OCI-LY1 (cell line): ENCODE measurements at regions not wholly inside any gene's neighbourhood (a gene's known extent, or its start where the extent isn't known, plus 50 kb on each side); places are given as distances from the start of the nearest gene placed in this dataset.

Experiments used
- EZH2 ChIP-seq: fragments of 200-600 bp; sonication (generic), shearing (Covaris generic); IDR thresholded peaks from 2 replicates; pipeline ENCODE4 v1.8.0; 2017; ENCODE audit warnings: borderline replicate concordance, mixed run types, mild to moderate bottlenecking, antibody characterized with exemption, low read length, moderate library complexity, mixed read lengths
- TF ChIP-seq, protein P1 (sequence below): fragments of 200-600 bp; sonication (generic), shearing (Covaris generic); IDR thresholded peaks from 2 replicates; pipeline ENCODE4 v1.5.1; 2017; ENCODE audit warnings: mild to moderate bottlenecking, antibody characterized with exemption, low read length, moderate library complexity, mixed read lengths

DNA sequence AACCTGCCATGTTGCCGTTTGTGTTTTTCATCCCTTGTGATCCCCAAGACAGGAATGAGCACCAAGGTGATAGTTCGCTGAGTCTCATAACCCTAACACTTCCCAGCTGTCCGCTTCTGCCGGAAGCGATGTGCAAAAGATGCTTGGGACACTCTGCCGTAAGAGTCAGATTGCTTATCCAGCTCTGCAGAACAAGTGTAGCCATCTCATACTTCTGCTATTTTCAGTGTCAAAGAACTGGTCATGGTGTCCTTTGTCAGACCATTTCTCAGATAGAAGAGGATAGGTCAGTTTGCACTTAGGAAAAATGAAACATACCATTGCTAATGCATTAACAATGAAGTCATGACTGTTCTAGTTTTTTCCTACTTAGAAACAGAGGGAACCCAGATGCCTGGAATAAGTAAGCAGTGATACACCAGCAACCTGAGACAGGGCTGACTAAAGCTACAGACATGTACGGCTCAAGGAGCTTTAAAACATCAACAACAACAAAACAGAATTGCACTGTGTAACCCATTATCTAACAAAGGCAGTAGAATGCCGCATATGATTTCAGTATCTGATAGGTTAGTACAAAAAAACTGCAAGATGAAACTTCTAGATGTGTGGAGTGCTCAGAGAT lies 134.0 kb upstream of the IL12A start:
- TF ChIP-seq, protein P1, sequence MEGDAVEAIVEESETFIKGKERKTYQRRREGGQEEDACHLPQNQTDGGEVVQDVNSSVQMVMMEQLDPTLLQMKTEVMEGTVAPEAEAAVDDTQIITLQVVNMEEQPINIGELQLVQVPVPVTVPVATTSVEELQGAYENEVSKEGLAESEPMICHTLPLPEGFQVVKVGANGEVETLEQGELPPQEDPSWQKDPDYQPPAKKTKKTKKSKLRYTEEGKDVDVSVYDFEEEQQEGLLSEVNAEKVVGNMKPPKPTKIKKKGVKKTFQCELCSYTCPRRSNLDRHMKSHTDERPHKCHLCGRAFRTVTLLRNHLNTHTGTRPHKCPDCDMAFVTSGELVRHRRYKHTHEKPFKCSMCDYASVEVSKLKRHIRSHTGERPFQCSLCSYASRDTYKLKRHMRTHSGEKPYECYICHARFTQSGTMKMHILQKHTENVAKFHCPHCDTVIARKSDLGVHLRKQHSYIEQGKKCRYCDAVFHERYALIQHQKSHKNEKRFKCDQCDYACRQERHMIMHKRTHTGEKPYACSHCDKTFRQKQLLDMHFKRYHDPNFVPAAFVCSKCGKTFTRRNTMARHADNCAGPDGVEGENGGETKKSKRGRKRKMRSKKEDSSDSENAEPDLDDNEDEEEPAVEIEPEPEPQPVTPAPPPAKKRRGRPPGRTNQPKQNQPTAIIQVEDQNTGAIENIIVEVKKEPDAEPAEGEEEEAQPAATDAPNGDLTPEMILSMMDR, result no peak
- no peak for TF ChIP-seq EZH2
